G401 (cell line): ENCODE measurements at regions not wholly inside any gene's neighbourhood (a gene's known extent, or its start where the extent isn't known, plus 50 kb on each side); places are given as distances from the start of the nearest gene placed in this dataset.
A peak's percentile ranks its signal among the peaks of the same experiment; 100 is the strongest.

Experiments used
- DNase-seq: peaks from one replicate; pipeline ENCODE4 v3.0.0-alpha.2; 2015; ENCODE audit warnings: low spot score
- in situ Hi-C: cut with HindIII; loops from 2 replicates; pipeline ENCODE4 v1.10.0; 2016; ENCODE audit warnings: low sequenced_read_pairs, mixed read lengths

DNA sequence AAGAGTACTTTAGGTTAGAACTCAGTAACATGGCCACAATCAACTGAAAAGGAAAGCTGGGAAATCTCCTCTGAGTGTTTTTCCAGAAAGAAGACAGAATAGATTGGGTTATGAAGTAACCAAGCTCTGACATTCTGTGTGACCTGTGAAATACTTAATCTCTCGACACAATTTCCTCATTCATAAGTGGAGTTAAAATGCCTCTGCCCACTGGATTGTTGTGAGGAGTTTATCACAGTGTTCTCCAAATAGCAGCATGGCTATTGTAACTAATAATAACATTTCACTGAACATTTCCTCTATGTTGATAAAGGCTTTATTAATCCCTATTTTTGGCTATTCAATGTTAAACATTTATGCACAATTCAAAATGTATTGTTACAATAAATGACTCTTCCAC is 311.0 kb downstream of the GABRB2 start:
- no peak for DNase-seq
- in situ Hi-C loops = no loop called here

DNA sequence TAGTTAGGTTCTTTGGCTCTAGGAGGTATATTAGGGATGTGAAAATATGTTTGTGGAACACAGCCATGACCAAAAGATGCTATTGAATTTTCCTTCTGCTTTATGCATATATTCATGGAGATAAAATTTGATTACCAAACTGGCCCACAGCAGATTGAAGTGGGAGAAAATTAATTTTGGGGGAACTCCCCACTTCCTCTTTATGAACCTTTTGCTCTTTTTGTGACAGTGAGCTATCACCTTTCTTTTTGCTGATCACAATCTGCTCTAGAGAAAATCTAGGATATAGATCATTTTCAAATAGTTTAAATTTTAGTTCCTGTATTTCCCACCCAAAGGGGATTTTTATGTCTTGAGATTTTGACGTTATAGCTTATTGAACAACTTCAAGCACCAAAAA is 313.0 kb downstream of the GABRB2 start:
- no peak for DNase-seq
- in situ Hi-C loops = no loop called here

DNA sequence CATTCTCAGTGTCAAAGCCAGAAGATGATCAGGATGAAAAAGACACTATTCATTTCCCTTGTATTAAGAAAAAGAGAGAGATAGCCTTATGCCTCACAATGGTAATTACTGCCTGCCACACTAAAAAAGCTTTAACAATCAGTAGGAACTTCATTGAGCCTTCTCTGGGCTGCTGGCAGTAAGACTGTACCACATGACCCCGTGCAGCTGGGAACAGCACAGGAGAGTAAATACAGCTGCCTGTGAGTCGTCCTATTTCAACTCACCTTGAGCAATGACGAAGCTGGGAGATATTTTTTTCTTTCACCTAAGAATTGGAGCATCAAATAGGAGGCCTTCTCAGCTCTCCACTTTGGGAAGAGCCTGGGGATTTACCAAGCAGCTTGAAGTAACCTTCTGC is 316.3 kb downstream of the GABRB2 start:
- in situ Hi-C loops = no loop called here
- DNase-seq = no peak

DNA sequence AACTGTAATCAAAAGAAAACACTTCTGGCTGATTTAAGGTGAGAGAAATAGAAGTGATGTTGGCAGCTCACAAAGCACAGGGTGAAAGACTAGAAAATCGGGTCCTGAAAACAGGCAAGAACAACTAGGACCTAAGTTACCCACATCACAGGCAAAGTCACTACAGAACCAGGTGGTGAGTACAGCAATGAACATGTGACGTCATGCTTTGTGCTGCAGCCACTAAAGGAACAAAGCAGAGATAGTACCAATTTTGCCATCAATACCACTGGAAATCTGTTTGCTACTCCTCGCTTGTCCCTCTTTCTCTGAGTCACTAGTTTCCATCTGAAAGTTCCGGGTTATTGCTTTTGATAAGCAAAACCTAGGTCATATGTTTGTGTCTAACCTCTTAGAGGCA is 326.7 kb downstream of the GABRB2 start:
- DNase-seq = no peak
- in situ Hi-C loops = no loop called here

DNA sequence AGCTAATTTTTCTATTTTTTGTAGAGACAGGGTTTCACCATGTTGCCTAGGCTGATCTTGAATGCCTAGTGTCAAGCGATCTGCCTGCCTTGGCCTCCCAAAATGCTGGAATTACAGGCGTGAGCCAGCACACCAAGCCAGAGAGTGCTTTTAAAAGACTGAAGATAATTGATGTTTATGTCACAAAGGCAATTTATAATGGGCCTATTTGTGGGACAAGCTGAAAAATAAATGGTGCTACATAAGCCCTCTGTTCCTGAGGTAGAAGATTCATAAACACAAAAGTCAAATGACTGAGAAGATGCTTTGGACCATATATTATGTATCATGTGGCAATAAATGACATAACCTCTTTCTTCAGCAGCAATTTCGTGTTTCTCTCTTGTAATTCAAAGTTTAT is 329.6 kb downstream of the GABRB2 start:
- DNase-seq = no peak
- in situ Hi-C loops = no loop called here

DNA sequence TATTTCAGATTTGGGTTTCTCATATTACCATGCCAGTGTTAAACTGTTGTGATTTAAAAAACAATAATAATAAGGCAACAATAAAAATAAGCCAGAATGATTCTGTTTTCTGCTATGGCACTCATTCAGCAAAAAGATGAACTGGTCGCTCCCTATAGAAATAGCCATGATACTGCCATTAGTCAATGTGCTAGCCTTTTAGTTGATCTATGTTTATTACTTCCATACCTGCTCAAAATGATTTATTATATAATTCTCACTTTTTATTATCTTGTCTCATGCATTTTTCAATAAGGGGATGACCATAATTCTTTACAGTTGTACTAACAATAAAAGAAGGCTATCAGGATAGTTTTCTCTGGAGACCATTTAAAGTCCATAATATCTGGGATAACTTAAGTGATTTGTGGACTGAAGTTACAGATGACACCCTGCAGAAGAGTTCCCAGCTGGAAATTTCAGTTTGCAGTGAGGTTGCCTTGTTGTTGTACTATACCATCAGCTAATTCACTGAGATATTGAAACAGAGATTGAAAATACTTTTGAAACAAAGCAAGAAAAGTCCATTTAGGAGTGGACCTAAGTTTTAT is 334.3 kb downstream of the GABRB2 start:
- in situ Hi-C loops = no loop called here
- DNase-seq = no peak

DNA sequence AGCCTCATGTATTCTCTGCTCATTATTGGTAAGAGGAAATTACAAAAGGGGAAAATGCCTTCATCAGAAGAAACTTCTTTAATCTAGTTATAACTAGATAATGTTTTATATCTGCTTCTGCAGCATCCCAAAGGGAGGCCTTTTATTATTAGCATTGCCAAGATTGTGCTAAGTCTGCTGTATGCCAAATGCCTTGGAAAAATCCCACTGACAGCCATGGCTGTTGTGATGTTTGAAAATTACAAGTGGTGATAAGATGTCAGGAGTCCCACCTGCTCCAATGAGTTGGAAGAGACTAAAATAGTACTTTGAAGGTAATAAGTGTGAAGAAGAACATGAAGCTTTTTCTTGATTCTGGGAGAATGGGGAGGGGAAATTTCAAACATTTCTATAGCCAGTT is 345.0 kb downstream of the GABRB2 start:
- peak; percentile 42 for DNase-seq
- in situ Hi-C loops = no loop called here

DNA sequence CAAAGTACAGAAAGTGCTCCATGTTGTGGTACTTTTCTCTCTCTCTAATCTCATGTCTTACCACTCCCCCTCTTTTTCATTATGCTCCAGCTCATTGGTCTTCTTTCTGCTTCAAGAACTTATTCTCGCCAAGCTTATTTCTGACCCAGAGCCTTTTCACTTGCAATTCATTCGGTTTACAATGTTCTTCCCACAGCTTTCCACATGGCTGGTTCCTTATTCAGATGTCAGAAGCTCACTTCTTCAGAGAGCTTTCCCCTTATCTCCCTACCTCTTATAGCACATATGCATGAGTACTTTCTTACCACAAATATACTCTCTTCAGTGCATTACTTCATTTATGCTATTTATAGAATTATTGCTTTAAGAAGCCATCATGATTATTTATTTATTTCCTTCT is 338.8 kb upstream of the ATP10B start:
- peak; percentile 17 for DNase-seq
- in situ Hi-C loops = no loop called here

DNA sequence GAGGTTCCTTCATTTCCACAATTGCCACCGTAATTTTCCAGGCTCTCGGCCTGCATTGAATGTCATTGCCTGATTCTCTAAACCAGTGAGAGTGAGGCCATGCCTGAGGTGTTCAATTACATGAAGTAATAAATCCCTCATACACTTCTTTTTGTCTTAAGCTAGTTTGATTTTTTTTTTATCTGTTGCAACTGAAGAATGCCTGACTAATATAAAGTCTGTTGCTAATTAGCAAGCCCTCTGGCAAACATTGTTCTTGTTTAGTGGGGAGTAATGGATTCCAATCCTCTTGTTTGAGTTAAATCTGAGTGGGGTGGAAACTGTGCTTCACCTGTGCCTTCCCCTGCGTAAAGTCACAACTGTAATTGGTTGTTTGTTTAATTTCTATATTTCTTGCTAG is 338.1 kb upstream of the ATP10B start:
- in situ Hi-C loops = no loop called here
- DNase-seq = no peak

DNA sequence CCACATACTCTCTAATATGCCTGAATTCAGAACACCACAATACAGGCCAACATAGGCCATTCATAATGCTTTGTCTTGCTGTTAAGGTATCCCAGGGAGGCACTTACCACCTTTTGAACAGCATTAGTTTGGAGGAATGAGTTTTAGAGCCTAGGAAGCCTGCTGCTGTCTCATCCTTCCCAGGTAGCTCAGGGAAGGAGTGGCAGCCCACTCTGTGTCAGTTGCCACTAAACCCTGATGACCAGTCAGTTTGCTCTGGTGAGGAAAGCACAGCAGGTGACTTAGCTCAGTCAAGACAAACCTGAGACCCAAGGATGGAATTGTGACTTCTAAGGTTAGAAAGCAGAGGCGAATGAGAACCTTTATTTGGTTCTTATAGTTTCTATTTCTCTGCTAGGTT is 337.4 kb upstream of the ATP10B start:
- in situ Hi-C loops = no loop called here
- peak; percentile 26 for DNase-seq

DNA sequence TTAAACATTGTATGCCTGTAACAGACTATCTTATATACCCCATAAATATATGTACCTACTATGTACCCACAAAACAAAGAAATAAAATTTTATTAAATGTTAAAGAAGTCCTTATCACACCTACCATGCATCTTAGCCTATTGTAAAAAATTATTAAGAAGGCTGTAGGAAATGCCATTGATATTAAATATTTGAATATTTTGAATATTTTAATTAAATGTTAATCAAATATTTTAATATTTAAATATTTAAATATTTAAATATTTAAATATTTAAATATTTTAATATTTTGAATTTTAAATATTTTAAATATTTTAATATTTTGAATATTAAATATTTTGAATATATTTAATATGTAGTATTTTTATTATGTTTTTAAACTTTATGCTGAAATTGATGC is 331.5 kb upstream of the ATP10B start:
- no peak for DNase-seq
- in situ Hi-C loops = no loop called here

DNA sequence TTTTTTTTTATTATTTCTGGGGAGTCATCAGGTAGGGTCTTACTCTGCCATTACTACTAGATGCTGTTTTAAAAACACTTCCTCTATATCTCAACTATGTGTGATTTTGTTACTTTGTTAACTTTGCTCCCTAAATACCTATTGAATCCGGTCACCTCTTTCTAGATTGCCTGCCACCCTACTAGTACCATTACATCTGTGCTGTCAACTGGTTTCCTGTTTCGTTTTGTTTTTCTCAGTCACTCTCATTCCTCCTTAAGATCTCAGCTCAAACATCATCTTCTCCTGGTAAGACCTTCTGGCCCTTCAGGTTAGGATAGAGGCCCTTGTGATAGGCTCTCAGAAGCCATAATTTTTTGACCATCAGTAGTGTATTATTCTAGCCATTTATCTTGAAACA is 324.2 kb upstream of the ATP10B start:
- in situ Hi-C loops = no loop called here
- DNase-seq = no peak

DNA sequence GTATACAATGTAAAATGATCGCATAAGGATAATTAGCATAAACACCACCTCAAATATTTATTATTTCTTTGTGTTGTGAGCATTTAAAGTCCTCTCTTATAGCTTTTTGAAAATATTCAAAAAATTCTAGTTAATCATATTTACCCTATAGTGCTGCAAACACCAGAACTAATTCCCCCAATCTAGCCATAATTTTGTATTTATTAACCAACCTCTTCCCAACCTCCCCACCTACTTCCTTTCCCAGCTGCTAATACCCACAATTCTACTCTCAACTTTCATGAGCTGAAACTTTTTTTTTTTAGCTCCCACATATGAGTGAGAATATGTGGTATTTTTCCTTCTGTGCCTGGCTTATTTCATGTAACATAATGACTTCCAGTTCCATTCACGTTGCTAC is 317.8 kb upstream of the ATP10B start:
- no peak for DNase-seq
- in situ Hi-C loops = no loop called here

DNA sequence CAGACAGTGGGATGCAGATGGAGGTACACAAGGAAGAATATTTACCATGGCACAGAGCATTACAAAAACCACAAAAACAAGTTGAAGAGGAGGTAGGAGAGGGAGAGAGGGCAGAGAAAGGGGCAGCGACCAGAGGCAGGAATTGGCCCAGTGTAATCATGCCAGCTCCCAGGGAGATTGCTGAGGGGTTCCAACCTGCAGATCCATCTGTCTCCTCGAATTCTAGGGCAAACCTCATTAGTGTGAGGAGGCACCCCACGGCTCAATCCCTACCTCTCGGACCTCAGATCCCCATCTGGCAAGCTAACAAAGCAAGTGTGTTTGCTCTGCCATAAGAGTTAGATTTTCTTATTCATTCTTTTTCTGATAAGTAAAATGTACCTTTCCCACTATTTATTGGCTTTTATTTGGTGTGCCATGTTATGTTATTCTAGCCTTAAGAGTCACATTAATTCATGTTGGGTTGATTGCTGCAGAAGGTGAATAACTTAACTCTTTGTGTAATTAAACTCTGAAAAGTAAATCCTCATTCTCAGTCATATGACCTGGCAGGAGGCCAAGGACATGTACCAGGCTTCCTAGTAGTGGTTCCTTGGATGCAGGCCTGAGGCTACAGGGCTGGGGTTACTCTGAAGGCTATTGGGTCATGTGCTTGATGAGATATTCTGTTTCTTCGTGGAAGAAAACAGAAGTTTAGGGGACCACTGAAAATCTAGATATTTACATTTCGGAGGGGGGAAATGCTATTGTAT is 315.2 kb upstream of the ATP10B start:
- in situ Hi-C loops = no loop called here
- DNase-seq = peak; percentile 99

DNA sequence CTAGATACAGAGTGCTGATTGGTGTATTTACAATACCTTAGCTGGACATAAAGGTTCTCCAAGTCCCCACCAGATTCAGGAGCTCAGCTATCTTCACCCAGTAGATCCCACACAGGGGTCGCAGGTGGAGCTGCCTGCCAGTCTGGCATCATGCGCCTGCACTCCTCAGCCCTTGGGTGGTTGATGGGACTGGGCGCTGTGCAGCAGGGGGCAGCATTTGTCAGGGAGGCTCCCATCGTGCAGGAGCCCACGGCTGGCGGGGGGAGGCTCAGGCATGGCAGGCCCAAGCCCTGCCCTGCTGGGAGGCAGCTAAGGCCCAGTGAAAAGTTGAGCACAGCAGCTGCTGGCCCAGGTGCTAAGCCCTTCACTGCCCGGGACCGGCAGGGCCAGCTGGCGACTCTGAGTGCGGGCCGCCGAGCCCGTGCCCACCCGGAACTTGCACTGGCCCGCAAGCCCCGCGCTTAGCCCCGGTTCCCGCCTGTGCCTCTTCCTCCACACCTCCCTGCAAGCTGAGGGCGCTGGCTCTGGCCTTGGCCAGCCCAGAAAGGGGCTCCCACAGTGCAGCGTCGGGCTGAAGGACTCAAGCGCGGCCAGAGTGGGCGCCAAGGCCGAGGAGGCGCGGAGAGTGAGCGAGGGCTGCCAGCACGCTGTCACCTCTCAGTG is 314.1 kb upstream of the ATP10B start:
- DNase-seq = peak; percentile 43
- in situ Hi-C loops = no loop called here

DNA sequence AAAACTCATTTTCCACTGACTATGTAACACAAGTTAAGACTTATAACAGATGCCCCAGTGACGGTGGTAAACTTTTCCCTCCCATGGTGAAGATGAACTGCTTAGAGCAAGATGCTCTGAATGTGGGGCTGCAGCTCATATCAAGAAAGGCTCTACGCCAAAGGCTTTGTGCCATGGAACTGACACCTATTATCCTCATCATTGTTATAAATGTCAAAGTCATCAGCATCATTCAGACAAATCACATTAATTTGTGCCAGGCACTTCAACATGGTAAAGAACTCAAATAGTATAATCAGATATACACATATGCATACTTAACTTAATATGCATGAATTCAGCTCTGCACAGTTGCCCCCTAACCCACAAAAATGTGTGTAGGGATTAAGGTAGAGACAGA is 305.9 kb upstream of the ATP10B start:
- no peak for DNase-seq
- in situ Hi-C loops = no loop called here

DNA sequence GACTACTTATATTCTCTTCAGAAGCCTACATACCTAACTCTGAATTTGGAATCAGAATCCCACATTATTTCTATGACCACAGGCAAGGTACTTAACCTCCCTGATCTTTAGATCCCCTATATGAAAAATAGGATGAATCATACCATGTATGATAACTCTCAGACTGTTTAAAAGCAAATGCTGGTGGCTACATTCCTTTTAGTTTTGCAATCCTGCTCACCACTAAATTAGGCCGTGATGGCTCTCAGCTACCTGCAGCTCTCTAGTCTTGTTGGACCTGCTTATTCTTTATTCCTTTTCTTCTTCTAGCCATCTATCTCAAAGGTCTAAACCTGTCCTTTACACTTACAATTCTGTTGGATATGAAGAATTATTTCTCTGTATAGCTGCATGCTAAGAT is 303.4 kb upstream of the ATP10B start:
- in situ Hi-C loops = no loop called here

DNA sequence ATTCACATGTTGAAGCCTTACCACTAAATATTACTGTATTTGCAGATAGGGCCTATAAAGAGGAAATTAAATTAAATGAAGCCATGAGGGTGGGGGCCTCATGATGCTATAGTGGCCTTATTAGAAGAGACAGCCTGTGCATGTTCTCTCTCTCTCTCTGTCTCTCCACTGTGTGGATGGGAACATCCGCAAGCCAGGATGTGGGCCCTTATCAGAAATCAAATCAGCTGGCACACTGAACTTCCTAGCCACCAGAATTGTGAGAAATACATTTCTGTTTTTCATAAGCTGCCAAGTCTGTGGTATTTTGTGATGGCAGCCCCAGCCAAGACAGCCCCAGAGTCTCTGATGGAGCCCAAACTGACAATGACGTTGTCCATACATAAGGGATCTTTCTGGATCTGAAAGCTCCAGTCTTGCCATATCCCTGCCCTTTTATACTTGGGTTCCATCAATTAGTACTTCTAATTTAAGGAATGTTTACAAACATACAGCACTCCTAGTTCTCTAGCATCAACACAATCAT is 300.5 kb upstream of the ATP10B start:
- in situ Hi-C loops = no loop called here

More for the DNA sequence above, 303.4 kb upstream of the ATP10B start:
- DNase-seq = no peak

DNA sequence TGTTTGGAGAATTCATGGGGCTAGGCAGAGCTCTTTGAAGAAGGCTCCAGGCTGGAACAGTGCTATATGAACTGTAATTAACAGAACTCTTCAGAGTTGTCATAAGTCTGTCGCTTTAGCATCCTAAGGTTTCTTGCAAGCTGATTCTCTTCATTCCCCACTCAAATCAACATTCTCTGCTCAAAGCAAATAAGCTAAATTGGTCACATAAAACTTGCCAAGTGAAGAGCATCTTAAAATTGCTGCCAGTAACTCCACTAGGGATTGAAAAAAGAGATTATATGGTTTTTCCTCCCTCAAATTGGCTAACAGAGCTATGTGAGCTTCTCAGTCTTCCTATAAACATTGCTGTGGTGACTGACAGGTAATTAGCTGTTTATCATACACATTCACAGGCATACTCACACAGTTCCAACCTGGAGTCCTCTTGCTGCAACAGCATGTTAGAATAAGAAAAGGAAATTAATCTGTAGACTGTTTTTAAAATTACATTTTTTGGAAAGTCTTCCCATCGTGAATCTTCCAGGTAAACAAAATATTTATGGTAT is 298.5 kb upstream of the ATP10B start:
- no peak for DNase-seq

More for the DNA sequence above, 300.5 kb upstream of the ATP10B start:
- DNase-seq = no peak

DNA sequence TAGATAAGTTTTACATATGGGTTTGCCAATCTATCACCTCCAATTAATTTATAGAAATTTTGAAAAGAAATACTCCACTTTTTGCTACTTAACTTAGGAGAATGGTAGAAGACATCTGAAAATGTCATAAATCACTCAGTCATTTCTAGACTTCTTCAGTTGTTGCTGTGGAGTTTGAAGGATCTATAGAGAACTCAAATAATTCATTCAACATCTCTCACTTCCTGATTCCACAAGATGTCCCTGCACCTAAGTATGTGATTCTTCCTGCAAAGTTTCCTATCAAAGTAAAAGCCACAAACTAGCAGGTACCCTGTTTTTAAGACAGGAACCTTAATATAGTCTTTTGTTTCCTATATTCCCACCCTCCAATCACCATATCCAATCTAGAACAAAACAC is 297.1 kb upstream of the ATP10B start:
- in situ Hi-C loops = no loop called here
- no peak for DNase-seq

More for the DNA sequence above, 298.5 kb upstream of the ATP10B start:
- in situ Hi-C loops = no loop called here
